Pancreas (tissue), 10 donors: ENCODE measurements at regions not wholly inside any gene's neighbourhood (a gene's known extent, or its start where the extent isn't known, plus 50 kb on each side); places are given as distances from the start of the nearest gene placed in this dataset.

Experiments used
- ATAC-seq, 4 donors: fragments of 200-7000 bp; cut with Tn5 transposase; one replicate each; pipeline versions ENCODE4 v1.8.0 to v1.9.1; 2020; ENCODE audit warnings: mild to moderate bottlenecking in 4 of 4, moderate library complexity in 4 of 4
- DNase-seq, 6 donors: peaks; one replicate each; pipeline ENCODE4 v3.0.0-alpha.2; 2020
- FAIRE-seq: peaks from 2 replicates; lab custom pipeline; 2012; peaks lifted over from hg19 to GRCh38; lab: Jason Lieb, UNC
- H3K27ac ChIP-seq, 4 donors: fragments of 200-600 bp; sonication (generic); 1 replicate in 3 of 4; 2 replicates in 1 of 4; pipeline versions ENCODE4 v1.5.0 to v1.8.0; 2020
- H3K27me3 ChIP-seq, 4 donors: fragments of 200-600 bp; one replicate each; pipeline ENCODE4 v1.8.0; 2021
- H3K36me3 ChIP-seq, 3 donors: fragments of 200-600 bp; sonication (generic) in 1 of 3; one replicate each; pipeline versions ENCODE4 v1.5.0 to v1.8.0; 2020 to 2021
- H3K4me1 ChIP-seq, 3 donors: fragments of 200-600 bp; one replicate each; pipeline ENCODE4 v1.8.0; 2021
- H3K4me3 ChIP-seq, 4 donors: fragments of 200-600 bp; sonication (generic) in 2 of 4; one replicate each; pipeline versions ENCODE4 v1.5.0 to v1.8.0; 2020 to 2021
- H3K9me3 ChIP-seq, 4 donors: fragments of 200-600 bp; one replicate each; pipeline ENCODE4 v1.8.0; 2021
- WGBS, 2 donors: extraction: QIAGEN DNeasy Blood & Tissue Kit; methylation state at CpG; one replicate each; pipeline ENCODE4 v1.1.7; 2013; 5-methylcytosine and 5-hydroxymethylcytosine counted together
- intact Hi-C, 3 donors: fragments of 100-400 bp; cut with DNase I; formaldehyde crosslinking; loops; one replicate each; pipeline versions ENCODE4 v1.11.1 to v1.14.2; 2022
- TF ChIP-seq, protein P1 (sequence below), 4 donors: fragments of 200-600 bp; sonication (generic) in 3 of 4; IDR thresholded peaks; one replicate each; pipeline versions ENCODE4 v1.5.0 to v1.8.0; 2021; ENCODE audit warnings: antibody characterized with exemption in 4 of 4
- donor health status: healthy with polysubstance abuse.
- donor health status: DM: no; HTN: no; CAD: no; lungs with moderate emphysema.
- donor health status: DM: no; HTN: no; CAD: no.
- donor health status: control.
- donor health status: control.
- donor health status: Bipolar disorder and iron deficiency.
- donor health status: DM: yes; HTN: yes; CAD: no.
- donor health status: DM: no; HTN: no; CAD: no.
- donor health status: DM: no; HTN: no; CAD: no.
- donor health status: DM: yes; HTN: yes; CAD: no.

DNA sequence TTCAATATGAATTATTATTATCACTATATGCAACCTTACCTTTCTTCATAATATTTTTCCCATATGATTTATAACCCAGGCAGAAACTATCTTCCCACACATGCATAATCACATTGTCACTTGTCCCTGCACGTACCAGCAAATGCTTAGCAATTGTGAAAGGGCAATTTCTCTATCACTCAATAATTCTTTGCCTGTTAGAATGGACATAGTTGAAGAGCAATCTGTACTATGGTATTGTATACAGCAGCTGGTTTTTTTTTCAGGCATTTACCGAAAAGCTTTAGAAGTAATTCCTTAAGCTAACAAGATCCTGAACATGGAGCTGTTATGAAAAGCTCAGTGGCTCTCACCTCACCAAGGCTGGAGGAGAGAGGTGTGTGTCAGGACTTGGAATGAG is 999.5 kb downstream of the TUSC7 start:
- intact Hi-C loops: no loop called here
- H3K9me3 ChIP-seq: no peaks in the 10 kb centered on the region
- no peaks in the 10 kb centered on the region for H3K36me3 ChIP-seq
- no peak overlapping the region for H3K27ac ChIP-seq
- ATAC-seq (no peak), FAIRE-seq (no peak), DNase-seq (no peak)
- TF ChIP-seq, protein P1, sequence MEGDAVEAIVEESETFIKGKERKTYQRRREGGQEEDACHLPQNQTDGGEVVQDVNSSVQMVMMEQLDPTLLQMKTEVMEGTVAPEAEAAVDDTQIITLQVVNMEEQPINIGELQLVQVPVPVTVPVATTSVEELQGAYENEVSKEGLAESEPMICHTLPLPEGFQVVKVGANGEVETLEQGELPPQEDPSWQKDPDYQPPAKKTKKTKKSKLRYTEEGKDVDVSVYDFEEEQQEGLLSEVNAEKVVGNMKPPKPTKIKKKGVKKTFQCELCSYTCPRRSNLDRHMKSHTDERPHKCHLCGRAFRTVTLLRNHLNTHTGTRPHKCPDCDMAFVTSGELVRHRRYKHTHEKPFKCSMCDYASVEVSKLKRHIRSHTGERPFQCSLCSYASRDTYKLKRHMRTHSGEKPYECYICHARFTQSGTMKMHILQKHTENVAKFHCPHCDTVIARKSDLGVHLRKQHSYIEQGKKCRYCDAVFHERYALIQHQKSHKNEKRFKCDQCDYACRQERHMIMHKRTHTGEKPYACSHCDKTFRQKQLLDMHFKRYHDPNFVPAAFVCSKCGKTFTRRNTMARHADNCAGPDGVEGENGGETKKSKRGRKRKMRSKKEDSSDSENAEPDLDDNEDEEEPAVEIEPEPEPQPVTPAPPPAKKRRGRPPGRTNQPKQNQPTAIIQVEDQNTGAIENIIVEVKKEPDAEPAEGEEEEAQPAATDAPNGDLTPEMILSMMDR (IDR thresholded peaks at IDR 0.05): no peak
- 86% methylated on average over 2 of the region's 2 CpGs for WGBS, 2 donors
- no peak overlapping the region for H3K4me3 ChIP-seq
- H3K4me1 ChIP-seq: no peaks in the 10 kb centered on the region
- H3K27me3 ChIP-seq: no peaks in the 10 kb centered on the region

DNA sequence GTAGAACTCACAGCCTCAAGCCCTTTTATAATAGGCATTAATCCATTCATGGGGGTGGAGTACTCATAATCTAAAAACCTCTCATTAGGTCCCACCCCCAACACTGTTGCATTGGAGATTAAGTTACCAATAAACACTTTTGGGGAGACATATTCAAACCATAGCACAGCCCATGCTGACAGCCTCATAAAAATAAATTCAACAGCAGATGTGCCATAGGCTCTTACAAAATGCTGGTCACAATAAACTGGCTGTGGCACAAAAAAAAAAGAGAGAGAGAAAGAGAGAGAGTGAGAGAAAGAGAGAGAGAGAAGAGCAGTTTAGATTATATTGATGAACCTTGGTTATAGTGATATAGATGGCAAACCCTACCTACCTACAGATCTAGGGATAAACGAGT is 1000.9 kb downstream of the TUSC7 start:
- Histone ChIP-seq H3K4me1 (no peaks in the 10 kb centered on the region), H3K27ac (no peak overlapping the region), H3K9me3 (no peaks in the 10 kb centered on the region), H3K4me3 (no peak overlapping the region), H3K36me3 (no peaks in the 10 kb centered on the region), H3K27me3 (no peaks in the 10 kb centered on the region)
- no peak for FAIRE-seq
- intact Hi-C loops: loop anchor here in 1 of 3 donors (10.0 kb wide), 1 partner anchor 696 kb away; no protein-coding TSS in a partner anchor
- no peak for ATAC-seq
- 46 to 57% methylated on average over 1 of the region's 1 CpG for WGBS, 2 donors
- DNase-seq: no peak
- TF ChIP-seq, protein P1 (IDR thresholded peaks at IDR 0.05): no peak

DNA sequence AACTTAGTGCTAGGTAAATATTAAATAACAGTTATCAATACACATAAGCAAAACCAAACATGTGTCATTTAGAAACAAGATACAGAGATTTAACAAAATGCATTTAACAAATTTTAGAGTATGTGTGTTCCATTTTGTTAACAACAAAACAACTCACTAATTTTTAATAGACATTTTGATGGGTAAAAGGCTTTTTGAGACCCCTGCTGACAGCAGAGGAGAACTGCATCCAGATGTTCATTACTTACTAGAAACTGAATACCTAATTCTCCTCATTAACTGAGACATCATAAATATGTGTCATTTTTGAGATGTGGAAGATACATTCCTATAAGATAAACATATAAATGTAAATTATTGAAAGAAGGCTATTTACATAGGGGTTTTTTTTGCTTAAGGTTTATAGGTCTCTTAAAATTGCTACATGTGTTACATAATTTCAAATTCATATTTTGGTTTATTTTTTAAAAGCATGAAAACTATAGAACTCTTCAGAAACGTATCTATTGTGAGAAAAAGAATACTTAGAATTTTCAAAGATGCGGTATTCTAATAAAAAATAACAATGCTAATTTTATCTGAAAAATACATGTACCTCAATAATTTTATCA is 1009.8 kb downstream of the TUSC7 start:
- no peak overlapping the region for H3K4me3 ChIP-seq
- H3K9me3 ChIP-seq: no peaks in the 10 kb centered on the region
- H3K4me1 ChIP-seq: no peaks in the 10 kb centered on the region
- intact Hi-C loops: loop anchor here in 1 of 3 donors (10.0 kb wide), 1 partner anchor 705 kb away; no protein-coding TSS in a partner anchor
- ATAC-seq (peak in 1 of 4 donors; percentile 36), DNase-seq (no peak), FAIRE-seq (peak; percentile 93)
- TF ChIP-seq, protein P1 (IDR thresholded peaks at IDR 0.05): peak; percentile 24 to 62 (median 48)
- H3K27me3 ChIP-seq: no peaks in the 10 kb centered on the region
- WGBS, 2 donors: 45 to 47% methylated on average over 2 of the region's 2 CpGs
- H3K27ac ChIP-seq: no peak overlapping the region
- H3K36me3 ChIP-seq: no peaks in the 10 kb centered on the region

DNA sequence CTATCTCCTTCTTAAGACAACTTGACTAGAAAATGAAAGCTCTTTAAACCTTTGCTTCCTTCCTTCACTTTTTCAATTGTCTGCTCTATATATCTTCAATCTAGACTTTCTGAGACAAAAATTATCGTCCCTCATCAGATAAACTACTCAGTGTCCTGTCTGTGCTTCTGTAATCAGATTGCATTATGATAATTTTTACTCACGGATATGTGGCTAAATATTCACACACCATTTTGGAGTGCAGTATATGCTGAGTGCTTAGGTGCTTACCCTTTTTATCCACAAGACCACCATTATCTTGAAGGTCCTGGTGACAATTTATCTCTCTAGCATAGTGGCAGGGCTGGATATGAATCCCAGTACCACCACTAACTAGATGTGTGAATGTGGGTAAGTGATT is 1012.3 kb downstream of the TUSC7 start:
- DNase-seq (no peak), FAIRE-seq (no peak), ATAC-seq (no peak)
- H3K27ac ChIP-seq: no peak overlapping the region
- no peaks in the 10 kb centered on the region for H3K4me1 ChIP-seq
- TF ChIP-seq, protein P1 (IDR thresholded peaks at IDR 0.05): no peak
- H3K9me3 ChIP-seq: no peaks in the 10 kb centered on the region
- no peaks in the 10 kb centered on the region for H3K27me3 ChIP-seq
- WGBS, 2 donors: 51 to 63% methylated on average over 2 of the region's 2 CpGs
- intact Hi-C loops: no loop called here
- no peaks in the 10 kb centered on the region for H3K36me3 ChIP-seq
- H3K4me3 ChIP-seq: no peak overlapping the region

DNA sequence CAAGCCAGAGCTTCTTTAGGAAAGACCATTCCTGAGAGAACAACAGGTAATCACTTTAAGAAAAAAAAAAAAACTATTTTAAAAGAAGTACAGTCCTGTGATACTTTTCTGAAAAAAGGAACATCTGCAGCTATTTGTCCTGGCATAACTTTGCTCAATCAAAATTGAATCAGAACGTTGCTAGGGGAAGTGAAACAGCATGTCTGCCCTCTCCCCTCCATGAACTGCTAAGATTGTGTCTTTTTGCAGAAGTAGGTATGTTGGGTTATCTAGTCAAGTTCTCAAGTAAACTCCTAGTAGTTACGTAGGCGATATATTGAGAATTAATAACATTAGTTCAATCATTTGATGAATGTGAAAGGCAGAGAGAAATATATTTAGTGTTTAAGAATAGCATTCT is 1013.3 kb downstream of the TUSC7 start:
- Histone ChIP-seq H3K36me3 (no peaks in the 10 kb centered on the region), H3K27ac (no peak overlapping the region), H3K4me1 (no peaks in the 10 kb centered on the region), H3K27me3 (no peaks in the 10 kb centered on the region), H3K9me3 (no peaks in the 10 kb centered on the region), H3K4me3 (no peak overlapping the region)
- FAIRE-seq (no peak), DNase-seq (no peak), ATAC-seq (peak in 2 of 4 donors; percentile 43 to 57)
- 68 to 70% methylated on average over 3 of the region's 3 CpGs for WGBS, 2 donors
- intact Hi-C loops: no loop called here
- TF ChIP-seq, protein P1 (IDR thresholded peaks at IDR 0.05): no peak
